ENCODE measurements at regions not wholly inside any gene's neighbourhood (a gene's known extent, or its start where the extent isn't known, plus 50 kb on each side); places are given as distances from the start of the nearest gene placed in this dataset.

DNA sequence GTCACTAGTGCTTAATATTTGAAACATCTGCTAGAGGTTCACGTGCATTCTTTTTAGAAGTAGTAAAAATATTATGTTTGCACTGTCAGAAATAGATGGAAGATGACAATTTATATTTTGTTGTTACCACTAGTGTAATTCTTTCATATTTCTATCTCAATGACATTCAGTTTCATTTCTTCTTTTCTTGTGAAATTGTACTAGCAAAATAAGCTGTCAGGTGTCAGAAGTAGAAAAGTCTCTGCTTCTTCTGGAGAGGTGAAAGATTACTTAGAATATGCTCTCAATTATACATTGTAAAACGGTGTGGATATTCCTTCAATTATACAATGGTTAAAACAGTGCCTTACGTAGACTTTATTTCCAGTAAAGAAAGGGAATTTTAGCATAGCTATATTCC, 395.4 kb downstream of the CSNK1G3 start:
- H3K36me3 ChIP-seq (ENCODE audit: control insufficient read depth, insufficient read depth, low read length), result no peaks in the 10 kb centered on the region
- ChIA-PET POLR2A (no interaction called here), CTCF (interaction anchor here (0.6 kb wide), 1 partner anchor 140 kb away, joined by 3 read pairs; no protein-coding TSS in a partner anchor)
- TF ChIP-seq, protein P1, sequence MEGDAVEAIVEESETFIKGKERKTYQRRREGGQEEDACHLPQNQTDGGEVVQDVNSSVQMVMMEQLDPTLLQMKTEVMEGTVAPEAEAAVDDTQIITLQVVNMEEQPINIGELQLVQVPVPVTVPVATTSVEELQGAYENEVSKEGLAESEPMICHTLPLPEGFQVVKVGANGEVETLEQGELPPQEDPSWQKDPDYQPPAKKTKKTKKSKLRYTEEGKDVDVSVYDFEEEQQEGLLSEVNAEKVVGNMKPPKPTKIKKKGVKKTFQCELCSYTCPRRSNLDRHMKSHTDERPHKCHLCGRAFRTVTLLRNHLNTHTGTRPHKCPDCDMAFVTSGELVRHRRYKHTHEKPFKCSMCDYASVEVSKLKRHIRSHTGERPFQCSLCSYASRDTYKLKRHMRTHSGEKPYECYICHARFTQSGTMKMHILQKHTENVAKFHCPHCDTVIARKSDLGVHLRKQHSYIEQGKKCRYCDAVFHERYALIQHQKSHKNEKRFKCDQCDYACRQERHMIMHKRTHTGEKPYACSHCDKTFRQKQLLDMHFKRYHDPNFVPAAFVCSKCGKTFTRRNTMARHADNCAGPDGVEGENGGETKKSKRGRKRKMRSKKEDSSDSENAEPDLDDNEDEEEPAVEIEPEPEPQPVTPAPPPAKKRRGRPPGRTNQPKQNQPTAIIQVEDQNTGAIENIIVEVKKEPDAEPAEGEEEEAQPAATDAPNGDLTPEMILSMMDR (IDR thresholded peaks at IDR 0.05; ENCODE audit: insufficient read depth, low read depth, low read length), result no peak
- H3K4me3 ChIP-seq (ENCODE audit: low read depth, low read length), result no peak overlapping the region
- no peak for DNase-seq (ENCODE audit: low read depth)
- H3K27me3 ChIP-seq (ENCODE audit: control insufficient read depth, insufficient read depth, low read length), result no peaks in the 10 kb centered on the region

DNA sequence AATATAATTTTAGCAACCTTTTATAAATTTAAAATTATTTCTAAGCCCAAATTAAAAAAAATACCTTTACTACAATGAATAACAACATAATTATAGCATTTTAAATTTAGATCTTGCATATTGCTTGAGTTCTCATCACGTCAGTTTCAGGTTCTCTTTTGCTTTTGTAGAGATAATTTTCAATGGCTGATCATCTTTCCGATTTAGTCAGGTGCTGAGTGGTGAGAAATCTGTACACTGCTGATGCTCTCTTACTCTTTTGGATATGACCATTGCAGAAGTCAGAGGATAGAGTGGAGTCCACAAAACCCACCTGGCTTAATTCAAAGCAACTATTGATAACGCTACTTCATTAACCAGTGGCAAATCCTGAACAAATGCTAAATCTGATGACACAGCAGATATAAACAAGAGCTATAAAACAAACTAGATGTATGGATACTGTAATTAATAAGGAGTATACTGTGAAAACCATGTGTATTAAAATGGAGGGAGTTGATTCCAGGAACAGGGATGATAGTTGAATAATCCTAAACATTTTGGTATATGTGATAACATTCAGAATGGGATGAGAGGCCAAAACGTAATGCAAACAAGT, 394.8 kb downstream of the CSNK1G3 start:
- Histone ChIP-seq H3K36me3 (ENCODE audit: control insufficient read depth, insufficient read depth, low read length) (no peaks in the 10 kb centered on the region), H3K4me3 (ENCODE audit: low read depth, low read length) (no peak overlapping the region), H3K27me3 (ENCODE audit: control insufficient read depth, insufficient read depth, low read length) (no peaks in the 10 kb centered on the region)
- TF ChIP-seq, protein P1 (IDR thresholded peaks at IDR 0.05; ENCODE audit: insufficient read depth, low read depth, low read length), result no peak
- ChIA-PET POLR2A (no interaction called here), CTCF (interaction anchor here (0.6 kb wide), 1 partner anchor 140 kb away, joined by 3 read pairs; no protein-coding TSS in a partner anchor)
- DNase-seq (ENCODE audit: low read depth), result no peak

DNA sequence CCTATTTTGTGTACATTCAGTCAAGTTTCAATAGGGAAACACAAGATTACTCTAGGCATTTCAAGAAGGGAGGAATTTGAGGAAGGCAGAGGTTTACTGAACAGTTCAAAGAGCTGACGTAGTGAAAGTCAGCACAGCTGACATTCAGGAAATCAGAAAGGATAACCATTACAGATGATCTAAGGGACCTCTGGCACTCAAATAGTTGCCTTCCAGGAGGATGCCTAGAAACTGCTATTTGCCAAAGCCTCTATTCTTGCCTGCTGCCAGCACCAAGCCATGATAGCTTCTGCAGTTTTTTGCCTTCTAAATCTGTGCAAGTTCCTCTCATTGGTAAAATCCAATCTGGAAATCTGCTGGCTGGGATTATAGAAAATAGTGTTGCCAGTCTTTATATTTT, 373.1 kb downstream of the CSNK1G3 start:
- TF ChIP-seq, protein P1 (IDR thresholded peaks at IDR 0.05; ENCODE audit: insufficient read depth, low read depth, low read length), result no peak
- no peak for DNase-seq (ENCODE audit: low read depth)
- CTCF ChIA-PET, result no interaction called here

DNA sequence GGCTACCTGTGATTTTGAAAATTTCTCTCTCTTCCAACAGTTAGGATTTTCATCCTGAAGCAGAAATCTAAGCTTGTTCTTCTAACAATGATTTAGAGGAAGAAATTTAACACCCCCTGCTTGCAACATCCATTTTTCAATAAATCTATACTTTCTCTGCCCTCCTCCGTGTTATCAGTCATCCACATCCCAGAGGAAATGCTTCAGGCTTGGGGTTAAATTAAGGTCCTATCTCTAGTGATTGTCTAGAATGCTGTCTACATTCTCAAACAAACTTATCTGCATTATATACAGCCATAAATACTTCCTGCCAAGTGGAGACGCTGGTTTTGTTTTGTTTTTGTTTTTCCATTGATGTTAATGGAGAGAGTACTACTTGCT, 371.0 kb downstream of the CSNK1G3 start:
- Histone ChIP-seq H3K27me3 (ENCODE audit: control insufficient read depth, insufficient read depth, low read length) (peaks cover 1% of the 10 kb centered on the region; the same call in 1 of the 2 replicates), H3K36me3 (ENCODE audit: control insufficient read depth, insufficient read depth, low read length) (no peaks in the 10 kb centered on the region), H3K4me3 (ENCODE audit: low read depth, low read length) (no peak overlapping the region)
- DNase-seq (ENCODE audit: low read depth), result no peak
- ChIA-PET CTCF (interaction anchor here (0.6 kb wide), 1 partner anchor 143 kb away, joined by 3 read pairs; no protein-coding TSS in a partner anchor), POLR2A (no interaction called here)
- TF ChIP-seq, protein P1 (IDR thresholded peaks at IDR 0.05; ENCODE audit: insufficient read depth, low read depth, low read length), result no peak

More for the DNA sequence above, 373.1 kb downstream of the CSNK1G3 start:
- Histone ChIP-seq H3K27me3 (ENCODE audit: control insufficient read depth, insufficient read depth, low read length) (no peaks in the 10 kb centered on the region), H3K36me3 (ENCODE audit: control insufficient read depth, insufficient read depth, low read length) (no peaks in the 10 kb centered on the region), H3K4me3 (ENCODE audit: low read depth, low read length) (no peak overlapping the region)
- POLR2A ChIA-PET, result no interaction called here

DNA sequence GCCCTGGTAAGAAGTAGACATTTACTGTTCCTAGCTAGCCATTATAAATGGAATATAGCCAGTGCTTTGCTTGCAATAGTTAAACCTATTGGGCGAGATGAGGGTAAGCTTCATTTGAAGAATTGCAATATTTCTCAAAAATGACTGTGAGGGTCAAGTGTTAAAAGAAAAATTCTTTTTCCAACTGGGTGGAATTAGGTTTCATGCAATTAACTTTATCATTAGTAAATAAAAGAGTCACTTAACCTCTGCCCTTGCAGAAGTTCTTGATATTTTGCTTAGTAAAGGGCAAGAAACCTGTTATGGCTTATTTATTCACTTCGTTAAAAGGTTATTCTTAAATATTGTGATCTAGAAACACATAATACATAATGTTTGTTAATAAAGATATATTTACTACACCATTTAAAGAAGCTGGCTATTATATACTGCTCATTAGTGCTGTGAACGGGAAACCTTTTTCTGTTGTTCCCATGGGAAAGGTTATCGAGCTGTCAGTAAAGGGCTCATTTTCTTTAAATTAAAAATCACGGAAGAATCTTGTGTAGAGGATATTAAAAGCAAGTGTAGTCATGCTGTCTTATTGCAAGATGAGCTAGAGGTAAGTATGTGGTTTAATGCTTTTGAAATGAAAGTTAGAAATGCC, 370.5 kb downstream of the CSNK1G3 start:
- TF ChIP-seq, protein P1 (IDR thresholded peaks at IDR 0.05; ENCODE audit: insufficient read depth, low read depth, low read length), result no peak
- Histone ChIP-seq H3K4me3 (ENCODE audit: low read depth, low read length) (no peak overlapping the region), H3K36me3 (ENCODE audit: control insufficient read depth, insufficient read depth, low read length) (no peaks in the 10 kb centered on the region), H3K27me3 (ENCODE audit: control insufficient read depth, insufficient read depth, low read length) (peaks cover 1% of the 10 kb centered on the region; the same call in 1 of the 2 replicates)
- POLR2A ChIA-PET, result no interaction called here
- CTCF ChIA-PET, result interaction anchor here (0.6 kb wide), 1 partner anchor 144 kb away, joined by 3 read pairs; no protein-coding TSS in a partner anchor
- DNase-seq (ENCODE audit: low read depth), result no peak
